CD4-positive, alpha-beta T cell treated with Interleukin-6 at 100 ng/mL for 8 hours (primary cell): ENCODE measurements at regions not wholly inside any gene's neighbourhood (a gene's known extent, or its start where the extent isn't known, plus 50 kb on each side); places are given as distances from the start of the nearest gene placed in this dataset.

Experiments
- DNase-seq: peaks from one replicate; pipeline ENCODE4 v3.0.0-alpha.2; 2020; ENCODE audit warnings: mixed read lengths, low spot score

DNA sequence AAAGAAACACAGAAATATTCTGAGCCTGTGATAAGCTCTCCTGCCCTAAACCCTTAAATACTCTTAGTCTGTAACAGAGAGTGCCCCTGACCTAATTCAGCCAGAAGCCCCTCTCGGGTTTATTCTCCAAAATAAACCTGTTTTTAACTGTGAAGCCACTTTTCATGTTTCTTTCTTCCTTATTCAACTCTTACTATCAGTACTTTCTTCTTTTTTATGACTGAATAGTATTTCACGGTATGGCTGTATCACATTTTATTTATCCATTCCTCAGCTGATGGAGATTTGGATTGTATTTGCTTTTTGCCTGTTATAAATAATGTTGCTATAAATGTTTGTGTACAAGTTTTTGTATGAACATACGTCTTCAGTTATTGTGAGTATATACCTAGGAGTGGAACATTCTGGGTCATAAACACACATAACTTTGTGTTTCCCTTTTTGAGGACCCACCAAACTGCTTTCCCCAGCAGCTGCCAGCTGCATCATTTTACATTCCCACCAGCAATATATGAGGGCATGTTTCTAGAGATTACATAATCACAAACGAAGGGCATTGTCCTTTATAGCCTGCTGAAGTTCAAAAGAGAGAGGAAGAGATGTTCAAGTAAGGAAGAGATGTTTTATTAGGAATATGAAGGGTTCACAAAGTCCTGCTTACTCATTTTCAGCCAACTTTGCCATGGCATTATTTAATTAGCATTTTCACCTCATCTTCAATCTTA is 199.4 kb upstream of the NUDT4 start:
- DNase-seq, result no peak

- no peak for DNase-seq
Measured at GRCh38 chr12:93179792-93180191, 197.9 kb upstream of the NUDT4 start.

- DNase-seq, result no peak
Measured at GRCh38 chr12:93180566-93180965, 197.2 kb upstream of the NUDT4 start.

GRCh38 chr12:93181409-93181965 is 196.2 kb upstream of the NUDT4 start:
- DNase-seq, result no peak

DNA sequence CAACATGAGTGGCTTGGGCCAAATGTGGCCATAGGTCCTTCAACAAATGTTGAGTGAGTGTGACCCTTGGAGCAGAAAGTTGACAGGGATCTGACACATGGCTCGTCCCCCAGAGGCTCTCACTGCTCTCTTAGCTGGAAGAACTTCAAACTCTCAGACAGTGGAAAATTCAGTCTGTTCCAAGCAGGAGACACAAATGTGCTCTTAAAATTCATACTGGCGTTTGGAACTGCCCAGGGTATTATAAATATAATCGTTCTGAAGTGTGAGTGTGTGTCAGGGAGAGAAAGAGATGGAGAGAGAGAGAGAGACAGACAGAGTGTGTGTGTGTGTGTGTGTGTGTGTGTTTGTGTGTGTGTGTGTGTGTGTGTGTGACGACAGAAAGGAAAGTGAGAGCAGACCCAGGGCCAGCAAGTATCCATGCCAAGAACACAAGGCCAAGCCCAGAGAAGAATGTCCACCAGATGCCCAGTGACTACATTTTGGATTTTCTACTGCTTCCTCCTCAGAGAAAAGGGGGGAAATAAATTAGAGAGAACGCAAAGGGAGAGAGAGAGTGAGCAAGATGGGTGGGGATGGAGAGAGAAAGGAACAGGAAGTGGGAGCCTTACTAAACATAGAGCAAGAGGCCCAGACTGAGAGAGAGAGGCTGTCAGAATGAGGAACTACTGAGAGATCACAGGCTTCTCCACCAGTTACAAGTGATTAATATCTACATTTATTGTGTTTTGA is 193.6 kb upstream of the NUDT4 start:
- peak; percentile 12 for DNase-seq

DNA sequence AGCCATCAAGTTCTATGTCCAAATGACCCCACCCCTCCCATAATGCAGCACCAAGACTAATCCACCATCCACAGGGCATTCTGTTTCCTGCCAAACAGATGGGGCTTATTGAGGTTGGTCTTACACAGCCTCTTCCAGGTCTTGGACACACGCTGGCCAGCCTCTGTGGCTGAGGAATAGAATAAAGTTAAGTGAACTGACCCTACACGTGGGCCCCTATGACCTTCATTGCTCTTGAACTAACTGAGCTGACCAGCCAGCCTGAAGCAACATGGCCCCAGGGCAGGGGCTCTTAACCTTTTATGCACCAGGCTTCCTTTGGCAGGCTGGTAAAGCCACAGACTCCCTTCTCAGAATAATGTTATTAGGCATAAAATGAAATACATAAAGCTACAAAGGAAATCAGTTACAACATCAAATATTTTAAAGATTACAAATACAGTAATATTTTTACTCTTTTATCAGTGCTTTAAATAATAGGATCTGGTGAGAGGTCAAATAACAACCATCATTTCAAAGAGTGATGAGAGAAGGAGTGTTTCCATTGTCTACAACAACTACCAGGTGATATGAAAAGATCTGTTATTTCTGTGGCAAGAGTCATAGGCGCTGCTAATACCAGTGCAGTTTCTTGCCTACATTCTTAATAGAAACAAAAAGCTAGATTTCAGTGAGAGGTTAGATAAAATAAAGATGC is 192.9 kb upstream of the NUDT4 start:
- DNase-seq, result no peak

DNA sequence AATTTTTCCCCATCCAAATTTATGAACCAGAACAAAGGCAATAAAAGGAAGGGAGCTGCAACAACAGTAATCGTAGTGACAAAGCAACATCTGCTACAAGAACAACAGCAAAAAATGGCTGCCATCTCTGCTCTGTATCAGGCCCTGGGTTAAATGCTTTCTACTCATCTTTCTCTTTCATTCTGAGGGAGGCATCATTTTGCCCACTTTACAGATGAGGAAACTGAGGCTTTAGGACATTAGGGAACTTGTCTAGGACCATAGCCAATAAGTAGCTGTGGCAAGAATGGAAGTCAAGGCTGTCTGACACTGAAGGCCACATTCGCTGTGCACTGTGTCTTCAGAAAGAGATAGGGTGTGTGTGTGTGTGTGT is 192.4 kb upstream of the NUDT4 start:
- no peak for DNase-seq

GRCh38 chr12:93186131-93186530 is 191.6 kb upstream of the NUDT4 start:
- DNase-seq, result no peak

GRCh38 chr12:93186621-93187020 is 191.1 kb upstream of the NUDT4 start:
- no peak for DNase-seq

DNA sequence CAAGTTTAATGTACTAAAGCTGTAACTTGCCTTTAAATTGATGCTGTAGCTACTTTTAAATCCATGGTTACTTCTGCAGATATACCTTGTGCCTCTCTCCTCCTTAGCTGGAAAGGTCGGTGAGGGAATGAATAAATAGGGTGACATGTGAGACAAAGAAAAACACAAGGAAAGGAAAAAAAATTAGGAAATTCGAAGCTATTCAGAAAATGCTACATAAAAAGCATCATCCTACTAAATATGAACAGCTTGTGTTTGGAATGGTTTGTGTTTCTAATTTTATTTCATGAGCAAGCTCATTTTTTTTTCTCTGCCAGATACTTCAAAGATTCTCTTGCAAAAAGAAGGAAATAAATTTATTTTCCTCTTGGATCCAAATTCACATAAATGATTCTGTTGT is 186.3 kb upstream of the NUDT4 start:
- no peak for DNase-seq

DNA sequence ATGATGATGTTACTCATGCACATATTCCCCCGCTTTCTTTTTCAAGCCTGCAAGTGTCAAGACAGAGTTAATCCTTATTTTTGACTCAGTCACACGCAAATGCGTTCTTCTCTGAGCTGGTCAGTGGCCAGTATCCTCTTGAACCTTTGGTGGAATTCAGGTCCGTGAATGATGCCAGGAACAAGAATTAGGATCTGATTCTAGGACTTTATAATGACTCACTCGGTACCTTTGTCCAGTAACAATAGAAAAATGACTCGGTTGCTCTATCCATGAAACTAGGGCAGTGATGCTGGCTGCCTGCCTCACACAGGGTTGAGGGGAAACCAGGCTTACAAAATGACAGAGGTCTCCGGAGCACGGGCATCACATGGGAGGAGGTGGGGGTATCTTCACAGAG is 185.8 kb upstream of the NUDT4 start:
- no peak for DNase-seq

GRCh38 chr12:93192878-93193277 is 184.8 kb upstream of the NUDT4 start:
- DNase-seq, result no peak

DNA sequence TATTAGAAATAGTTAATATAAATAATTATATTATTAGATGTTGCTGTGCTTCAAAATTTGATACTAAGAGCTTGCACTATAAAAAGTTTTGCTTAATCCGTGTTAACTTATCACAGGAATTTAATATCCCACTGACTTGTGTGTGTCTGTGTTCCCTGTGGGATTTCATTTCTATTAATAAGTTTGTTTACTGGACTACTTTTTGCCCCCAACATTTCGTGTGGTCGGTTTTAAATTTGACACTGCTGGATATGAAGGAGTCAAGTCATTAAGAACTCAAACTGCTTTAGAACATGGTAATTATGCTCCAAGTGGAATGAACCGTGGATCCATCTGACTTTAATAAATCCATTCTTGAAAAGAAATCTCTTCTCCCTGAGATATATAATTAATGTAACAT is 182.2 kb upstream of the NUDT4 start:
- DNase-seq, result no peak

DNA sequence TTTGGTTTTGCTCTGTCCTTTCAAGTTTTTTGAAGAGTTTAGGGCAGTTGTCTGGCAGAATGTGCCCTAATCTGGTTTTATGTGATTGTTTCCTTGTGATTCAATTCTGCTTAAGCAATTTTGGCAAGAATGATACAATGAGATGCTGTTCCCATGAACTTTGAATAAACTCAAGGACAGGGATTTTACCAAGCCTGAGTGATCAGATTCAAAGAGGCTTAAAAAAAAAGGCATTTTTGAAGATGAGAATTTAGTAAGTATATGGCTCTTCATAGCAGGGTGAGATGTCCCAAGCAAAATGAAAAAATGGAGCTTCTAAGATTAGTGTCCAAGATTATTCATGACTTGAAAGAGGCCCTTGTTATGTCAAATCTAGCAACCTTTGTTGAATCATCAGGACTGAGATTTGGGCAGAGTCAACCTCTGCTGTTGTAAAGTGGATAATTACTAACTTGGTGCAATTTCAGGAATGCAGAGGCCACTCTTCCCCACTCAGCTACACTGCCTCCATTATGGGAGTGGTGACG is 180.6 kb upstream of the NUDT4 start:
- DNase-seq, result no peak

GRCh38 chr12:93198086-93198485 is 179.6 kb upstream of the NUDT4 start:
- no peak for DNase-seq

DNA sequence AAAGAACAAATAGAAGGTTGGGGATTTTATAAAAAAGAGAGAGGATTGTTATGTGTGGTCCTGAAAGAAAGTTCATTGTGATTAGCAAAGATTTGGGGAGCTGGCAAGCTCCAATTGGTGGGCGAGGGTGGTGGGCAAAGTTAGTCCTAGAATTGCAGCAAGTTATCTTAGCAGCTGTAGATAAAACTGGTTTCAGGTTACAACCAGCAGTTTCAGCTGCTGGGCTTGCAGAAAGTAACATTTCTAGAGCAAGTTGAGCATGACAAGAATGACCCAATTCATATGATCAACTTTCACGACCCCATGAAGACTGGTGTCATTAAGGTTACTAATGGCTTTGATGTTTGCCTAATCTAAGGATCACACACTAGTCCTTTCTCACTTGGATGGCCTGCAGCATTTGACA is 177.9 kb upstream of the NUDT4 start:
- no peak for DNase-seq

DNA sequence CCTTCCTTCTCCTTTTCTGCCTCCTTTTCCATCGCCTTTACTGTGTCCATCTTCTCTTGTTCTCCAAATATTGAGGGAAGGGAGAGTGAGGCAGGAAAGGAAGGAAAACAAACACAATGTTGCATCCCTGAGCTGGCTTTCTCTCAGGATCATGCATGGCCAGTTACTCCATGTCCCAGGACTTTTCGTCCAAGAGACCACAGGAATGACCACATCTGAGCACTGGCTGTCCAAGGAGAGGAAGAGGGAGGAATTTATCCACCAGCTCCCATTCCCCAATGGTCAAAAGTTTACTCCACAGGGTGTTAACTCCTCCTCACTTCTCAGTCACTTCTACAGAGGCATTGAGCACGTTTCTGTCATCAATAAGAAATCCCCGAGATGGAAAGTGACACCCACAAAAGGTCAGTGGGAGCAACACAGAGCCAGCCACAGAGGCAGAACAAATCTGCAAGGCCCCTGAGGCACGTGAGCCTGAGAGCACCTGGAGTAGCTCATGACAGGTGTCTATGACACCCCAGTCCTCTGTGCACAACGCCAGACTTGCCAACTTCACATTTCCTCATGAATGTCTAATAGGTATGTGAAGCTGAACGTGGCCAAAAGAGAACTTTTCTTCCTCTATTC is 177.3 kb upstream of the NUDT4 start:
- no peak for DNase-seq

GRCh38 chr12:93201990-93202389 is 175.7 kb upstream of the NUDT4 start:
- DNase-seq, result no peak

GRCh38 chr12:93202688-93203087 is 175.0 kb upstream of the NUDT4 start:
- DNase-seq, result no peak

DNA sequence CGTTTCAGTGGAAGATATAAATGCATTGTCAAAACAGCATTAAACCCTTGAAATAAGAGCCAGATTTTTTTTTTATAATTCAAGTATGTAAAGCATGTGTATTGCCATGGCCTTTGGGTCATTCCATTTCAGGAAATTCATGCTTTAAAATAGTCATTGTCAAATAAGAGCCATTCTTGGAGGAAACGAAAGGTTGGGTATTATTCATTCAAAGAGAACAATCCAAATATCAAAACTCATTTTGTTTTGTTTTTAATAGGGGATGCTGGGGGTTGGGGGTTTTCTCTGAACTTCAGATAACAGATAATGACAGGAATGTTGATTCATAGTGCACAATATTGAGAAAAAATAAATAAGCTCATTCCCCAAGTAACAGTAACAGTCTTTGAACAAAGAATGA is 174.4 kb upstream of the NUDT4 start:
- no peak for DNase-seq

GRCh38 chr12:93204896-93205295 is 172.8 kb upstream of the NUDT4 start:
- DNase-seq, result no peak

- DNase-seq, result no peak
Measured at GRCh38 chr12:93205361-93205760, 172.4 kb upstream of the NUDT4 start.
